HL-60 (cell line): ENCODE measurements at regions not wholly inside any gene's neighbourhood (a gene's known extent, or its start where the extent isn't known, plus 50 kb on each side); places are given as distances from the start of the nearest gene placed in this dataset.

Experiments used
- DNase-seq, 2 experiments: peaks; one replicate each; pipeline ENCODE4 v3.0.0-alpha.2; 2010 to 2020; ENCODE audit warnings: low read depth in 1 of 2, low spot score in 1 of 2
- H3K27ac ChIP-seq: fragments of 250-450 bp; sonication (Bioruptor Pico); replicated peaks from 2 replicates; pipeline ENCODE4 v1.5.1; 2020; ENCODE audit warnings: mild to moderate bottlenecking, moderate library complexity
- H3K27me3 ChIP-seq: fragments of 250-450 bp; sonication (Bioruptor Pico); 2 replicates; pipeline ENCODE4 v1.5.1; 2021; ENCODE audit warnings: mild to moderate bottlenecking, moderate library complexity; ENCODE audit not compliant: insufficient read depth, poor library complexity, severe bottlenecking
- H3K4me3 ChIP-seq: replicated peaks from 2 replicates; pipeline ENCODE4 v1.5.1; 2011; ENCODE audit warnings: mild to moderate bottlenecking, control low read depth, low read length; ENCODE audit not compliant: insufficient read depth
- CTCF ChIP-seq: IDR thresholded peaks from one replicate; pipeline ENCODE4 v1.5.1; 2011; ENCODE audit warnings: low read length, control low read depth, inconsistent platforms; ENCODE audit not compliant: insufficient read depth
- GABPA ChIP-seq: IDR thresholded peaks from 2 replicates; pipeline ENCODE4 v1.6.1; 2012; ENCODE audit warnings: low read depth
- POLR2AphosphoS5 ChIP-seq: IDR thresholded peaks from 2 replicates; pipeline ENCODE4 v1.6.1; 2012; ENCODE audit warnings: low read depth
- REST ChIP-seq: IDR thresholded peaks from 2 replicates; pipeline ENCODE4 v1.6.1; 2012; ENCODE audit warnings: low read depth; ENCODE audit not compliant: insufficient replicate concordance
- SPI1 ChIP-seq: IDR thresholded peaks from 2 replicates; pipeline ENCODE4 v1.6.1; 2012; ENCODE audit warnings: low read depth, mild to moderate bottlenecking, borderline replicate concordance

GRCh38 chr6:9431945-9432344, 982.9 kb downstream of the TFAP2A start:
- no peak for TF ChIP-seq SPI1
- TF ChIP-seq CTCF: no peak
- no peak for TF ChIP-seq POLR2AphosphoS5
- TF ChIP-seq REST: no peak
- no peak for TF ChIP-seq GABPA
- Histone ChIP-seq H3K27ac (no peak overlapping the region), H3K27me3 (no peaks in the 10 kb centered on the region), H3K4me3 (no peak overlapping the region)
- no peak for DNase-seq

- H3K27me3 ChIP-seq: no peaks in the 10 kb centered on the region
- TF ChIP-seq GABPA: no peak
- no peak for TF ChIP-seq SPI1
- TF ChIP-seq CTCF: no peak
- TF ChIP-seq POLR2AphosphoS5: no peak
- TF ChIP-seq REST: no peak
- no peak for DNase-seq
- H3K27ac ChIP-seq: no peak overlapping the region
- H3K4me3 ChIP-seq: no peak overlapping the region
Observed at GRCh38 chr6:9428421-9429172, 986.3 kb downstream of the TFAP2A start.

- no peak for TF ChIP-seq GABPA
- TF ChIP-seq REST: no peak
- TF ChIP-seq POLR2AphosphoS5: no peak
- no peak for TF ChIP-seq CTCF
- TF ChIP-seq SPI1: no peak
- Histone ChIP-seq H3K27ac (no peak overlapping the region), H3K4me3 (no peak overlapping the region), H3K27me3 (no peaks in the 10 kb centered on the region)
- no peak for DNase-seq
Observed at GRCh38 chr6:9422138-9422537, 986.8 kb upstream of the SLC35B3 start.
